Stimulated activated CD8-positive, alpha-beta memory T cell treated with anti-CD3 and anti-CD28 coated beads, Interleukin-4, amount 100 ng/mL, for 1 hour (primary cell): ENCODE measurements at regions not wholly inside any gene's neighbourhood (a gene's known extent, or its start where the extent isn't known, plus 50 kb on each side); places are given as distances from the start of the nearest gene placed in this dataset.

Experiments used
- DNase-seq, 2 donors: peaks; one replicate each; pipeline ENCODE4 v3.0.0-alpha.2; 2020; ENCODE audit warnings: low read depth in 2 of 2, low spot score in 1 of 2

GRCh38 chr9:80107931-80108660 is 536.3 kb downstream of the TLE4 start:
- DNase-seq, result no peak

GRCh38 chr9:80097476-80097875 is 525.7 kb downstream of the TLE4 start:
- DNase-seq, result no peak

DNA sequence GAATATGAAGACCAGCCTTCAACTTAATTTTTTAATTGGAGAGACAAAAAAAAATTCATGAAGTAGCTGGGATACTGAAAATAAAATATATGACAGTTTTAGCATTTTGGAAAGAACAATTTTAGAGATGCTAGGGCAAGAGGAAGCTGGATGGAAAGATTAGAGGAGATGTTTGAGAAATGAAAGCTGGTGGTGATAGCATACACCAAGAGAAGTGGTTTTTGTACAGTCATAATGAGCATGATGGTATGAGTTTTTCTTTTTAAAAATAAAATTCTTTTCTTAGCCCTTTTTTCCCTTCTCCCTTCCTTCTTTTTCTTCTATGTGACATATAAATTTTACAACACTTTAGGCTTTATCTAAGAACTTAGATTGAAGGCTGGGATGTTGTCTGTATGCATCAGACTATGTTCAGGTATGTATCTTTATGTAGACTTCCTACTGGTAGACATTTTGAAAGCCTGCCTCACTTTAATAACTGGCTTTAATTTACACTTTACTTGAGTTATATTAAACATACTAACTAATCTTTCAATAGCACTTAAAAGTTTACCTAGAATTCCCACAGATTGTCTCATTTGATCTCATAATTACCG is 522.5 kb downstream of the TLE4 start:
- no peak for DNase-seq

DNA sequence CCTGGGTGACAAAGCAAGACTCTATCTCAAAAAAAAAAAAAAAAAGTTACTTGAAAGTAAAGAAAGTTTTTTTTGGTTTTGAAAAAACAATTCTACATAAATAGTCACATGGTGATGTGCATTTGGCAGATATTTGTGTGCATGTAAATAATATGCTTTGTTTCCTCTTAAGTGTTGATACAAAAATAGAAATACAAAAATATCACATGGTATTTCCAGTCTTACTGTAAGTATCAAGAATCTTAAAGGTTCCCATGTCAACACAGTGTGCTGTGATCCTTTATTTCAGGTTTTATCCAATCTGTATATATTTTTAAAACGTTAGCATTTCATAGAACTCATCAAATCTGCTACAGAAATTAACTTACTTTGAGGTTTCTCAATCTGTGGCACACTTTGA is 521.9 kb downstream of the TLE4 start:
- no peak for DNase-seq

DNA sequence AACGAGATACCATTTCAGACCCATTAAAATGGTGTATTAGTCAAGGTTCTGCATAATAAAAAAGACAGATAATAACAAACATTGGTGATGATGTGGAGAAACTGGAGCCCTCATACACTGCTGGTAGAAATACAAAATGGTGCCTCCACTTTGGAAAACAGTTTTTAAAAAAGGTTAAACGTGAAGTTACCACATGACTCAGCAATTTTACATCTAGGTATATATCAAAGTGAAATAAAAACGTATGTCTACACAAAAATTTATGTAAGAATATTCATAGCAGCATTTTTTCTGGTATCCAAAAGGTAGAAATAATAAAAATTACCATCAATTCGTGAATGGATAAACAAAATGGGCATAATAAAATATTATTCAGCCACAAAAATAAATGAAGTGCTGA is 519.8 kb downstream of the TLE4 start:
- DNase-seq, result no peak

DNA sequence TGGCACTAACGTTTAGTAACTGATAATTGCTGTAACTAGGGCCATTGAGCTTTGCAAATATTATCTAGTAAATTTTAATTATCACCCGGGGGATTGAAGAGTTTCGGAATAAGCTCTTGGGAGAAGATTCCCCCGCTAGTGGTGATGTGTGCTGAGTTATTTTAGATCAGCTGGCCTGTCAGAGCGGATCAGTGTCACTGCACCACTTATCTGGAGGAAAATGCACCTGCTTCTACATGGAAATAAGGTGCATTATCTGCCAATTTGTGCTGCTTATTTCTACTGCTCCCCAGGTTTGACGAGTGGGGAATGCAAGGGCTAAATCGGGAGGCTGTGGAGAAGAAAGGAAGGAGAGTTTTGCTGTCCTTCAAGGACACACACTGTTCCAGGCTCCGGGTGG is 518.6 kb downstream of the TLE4 start:
- DNase-seq, result no peak

DNA sequence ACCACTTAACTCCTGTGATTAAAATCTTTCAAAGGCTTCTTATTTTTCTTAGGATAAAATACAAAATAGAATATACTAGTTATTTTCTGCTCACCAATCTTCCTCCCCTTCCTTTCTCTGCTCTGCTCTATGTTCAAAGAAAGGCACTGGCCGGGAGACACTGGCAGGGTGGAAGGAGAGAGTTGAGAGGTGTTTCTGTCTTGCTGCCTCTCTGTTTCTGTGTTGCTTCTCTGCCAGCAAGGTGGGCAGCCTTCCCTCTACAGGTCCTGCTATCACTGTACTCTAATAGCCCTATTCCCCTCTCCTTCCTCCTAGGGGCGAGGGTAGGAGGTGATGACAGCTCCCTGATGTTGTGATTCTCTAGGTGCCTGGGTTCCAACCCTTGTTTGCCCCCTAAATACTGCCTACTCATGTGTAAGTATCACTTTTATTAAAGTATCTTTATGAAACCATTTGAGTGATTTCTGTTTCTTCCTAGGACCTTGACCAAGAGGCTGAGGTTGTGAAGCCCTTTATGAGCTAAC is 515.1 kb downstream of the TLE4 start:
- DNase-seq, result no peak

GRCh38 chr9:80086386-80086785 is 514.6 kb downstream of the TLE4 start:
- DNase-seq, result no peak

GRCh38 chr9:80085668-80086067 is 513.9 kb downstream of the TLE4 start:
- no peak for DNase-seq

GRCh38 chr9:80082213-80082612 is 510.4 kb downstream of the TLE4 start:
- DNase-seq, result no peak

GRCh38 chr9:80078826-80079225 is 507.1 kb downstream of the TLE4 start:
- DNase-seq, result no peak

GRCh38 chr9:80077059-80077458 is 505.3 kb downstream of the TLE4 start:
- no peak for DNase-seq

- no peak for DNase-seq
Observed at GRCh38 chr9:80076162-80076561, 504.4 kb downstream of the TLE4 start.

DNA sequence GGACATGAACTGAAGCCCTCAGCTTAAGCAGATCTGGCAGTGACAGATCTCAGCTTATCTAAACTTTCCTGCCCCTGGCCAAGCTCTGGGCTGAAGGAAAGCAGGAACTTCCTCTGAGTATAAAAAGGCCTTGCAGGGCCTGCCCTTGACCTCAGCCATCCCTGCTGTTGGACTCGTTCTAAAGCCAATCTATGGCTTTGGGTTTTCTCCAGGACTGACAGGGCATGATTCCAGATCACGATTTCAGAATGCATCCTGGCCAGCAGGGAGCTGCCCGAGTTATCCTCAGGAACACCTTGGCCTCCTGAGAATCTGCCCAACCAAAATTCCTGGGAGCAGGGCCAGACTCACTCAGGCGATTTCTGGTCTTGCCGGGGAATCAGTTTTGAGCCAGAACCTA is 502.7 kb downstream of the TLE4 start:
- DNase-seq, result no peak

DNA sequence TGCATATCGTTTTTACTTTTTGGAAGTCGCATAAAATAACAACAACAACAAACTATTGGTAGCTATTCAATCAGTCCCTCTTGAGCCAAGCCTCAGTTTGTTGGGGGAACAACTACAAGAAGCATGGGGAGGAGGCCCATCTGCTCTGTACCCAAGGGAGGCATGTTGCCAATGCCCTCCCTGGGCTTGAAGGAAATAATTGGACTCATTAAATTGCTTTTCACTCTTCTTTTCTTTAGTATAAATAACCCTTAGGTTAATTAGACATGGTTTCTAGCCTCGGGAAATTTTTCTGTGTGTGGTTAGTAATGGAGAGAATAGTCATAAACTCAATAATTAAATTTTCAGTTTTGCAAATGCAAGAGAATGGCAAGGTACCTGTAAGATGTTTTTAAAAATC is 500.7 kb downstream of the TLE4 start:
- DNase-seq, result no peak

DNA sequence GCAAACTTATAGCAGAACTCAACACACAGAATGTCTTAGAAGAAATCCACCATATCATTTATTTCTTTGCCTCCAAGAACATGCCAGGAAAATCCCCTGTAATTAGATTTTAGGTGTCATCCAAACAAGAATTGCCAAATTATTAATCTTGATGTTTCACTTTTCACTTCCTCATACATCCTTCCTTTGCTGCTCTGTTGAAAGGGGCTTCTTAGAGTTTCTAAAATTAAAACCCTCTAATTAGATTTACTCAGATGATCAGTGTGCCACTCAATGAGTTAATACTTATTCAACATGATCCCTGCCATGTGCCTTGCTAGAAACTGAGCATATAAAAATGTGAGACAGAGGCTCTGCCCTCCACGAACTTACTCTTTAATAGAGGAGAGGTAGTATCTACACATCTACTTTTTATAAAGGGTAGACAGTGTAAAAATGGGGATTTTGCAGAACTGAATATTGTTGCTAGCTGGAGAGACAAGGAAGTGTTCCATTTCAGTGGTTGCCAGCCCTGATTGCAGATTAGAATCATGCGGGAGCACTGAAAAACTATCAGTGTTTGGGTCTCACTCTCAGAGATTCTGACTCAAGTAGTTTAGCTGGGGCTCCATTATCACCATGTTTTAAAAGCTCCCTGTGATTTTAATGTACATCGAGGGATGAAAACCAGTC is 498.4 kb downstream of the TLE4 start:
- DNase-seq, result no peak

DNA sequence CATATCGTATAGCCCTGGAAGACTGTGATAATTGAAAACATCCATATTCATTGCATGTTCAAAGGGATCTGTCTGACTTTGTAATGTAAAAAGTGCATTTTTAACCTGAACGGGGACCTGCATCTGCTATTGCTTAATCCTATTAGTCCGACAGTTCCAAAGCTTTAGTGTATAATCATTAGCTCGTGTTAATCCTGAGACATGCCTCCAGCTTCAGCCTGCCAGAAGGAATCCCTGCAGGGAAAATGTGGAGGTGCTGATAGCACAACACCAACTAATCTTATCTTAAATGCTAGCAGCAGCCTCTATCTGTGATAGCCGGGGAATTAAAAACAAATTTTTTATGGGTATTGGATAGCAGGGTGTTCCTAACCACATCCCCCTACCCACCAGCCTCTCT is 495.2 kb downstream of the TLE4 start:
- DNase-seq, result no peak

GRCh38 chr9:80062567-80062966 is 490.8 kb downstream of the TLE4 start:
- DNase-seq, result no peak

GRCh38 chr9:80061940-80062339 is 490.2 kb downstream of the TLE4 start:
- no peak for DNase-seq

- DNase-seq, result no peak
Observed at GRCh38 chr9:80061096-80061495, 489.3 kb downstream of the TLE4 start.

GRCh38 chr9:80059979-80060378 is 488.2 kb downstream of the TLE4 start:
- no peak for DNase-seq

GRCh38 chr9:80059191-80059590 is 487.4 kb downstream of the TLE4 start:
- DNase-seq, result no peak
